CD4-positive, alpha-beta T cell (primary cell): ENCODE measurements at regions not wholly inside any gene's neighbourhood (a gene's known extent, or its start where the extent isn't known, plus 50 kb on each side); places are given as distances from the start of the nearest gene placed in this dataset.
"Not testable (repeated sequence)": the region's sequence is repeated elsewhere in the genome, so short reads cannot be mapped to it uniquely, and the experiment has no call there.

ENCODE experiments used
- ATAC-seq: fragments of 200-7000 bp; cut with Tn5 transposase; one replicate; pipeline ENCODE4 v1.10.0; 2022; ENCODE audit warnings: mild to moderate bottlenecking; ENCODE audit not compliant: poor library complexity
- CTCF ChIA-PET: fragments of 350-600 bp; sonication (Branson Sonifier 250); formaldehyde crosslinking; loops from one replicate; lab custom pipeline; 2021; ENCODE audit warnings: antibody characterized with exemption, inconsistent platforms; lab: Charles Lee
- POLR2A ChIA-PET: fragments of 350-600 bp; sonication (Branson Sonifier 250); formaldehyde crosslinking; loops from one replicate; lab custom pipeline; 2021; ENCODE audit warnings: antibody characterized with exemption, inconsistent platforms; lab: Charles Lee
- DNase-seq, 14 experiments: peaks; one replicate each; pipeline ENCODE4 v3.0.0-alpha.2; 2013 to 2020; ENCODE audit warnings: mixed read lengths in 2 of 14
- H3K27ac ChIP-seq, 2 donors: one replicate each; pipeline versions ENCODE4 v1.5.1 to v1.7.0; 2013; ENCODE audit warnings: low read length in 2 of 2, low read depth in 1 of 2, mild to moderate bottlenecking in 1 of 2
- H3K27me3 ChIP-seq, 2 experiments: 1 replicate in 1 of 2; 2 replicates in 1 of 2; pipeline versions ENCODE4 v1.6.1 to v1.7.0; 2013; ENCODE audit warnings: low read length in 2 of 2, control low read depth in 1 of 2, mild to moderate bottlenecking in 1 of 2, moderate library complexity in 1 of 2; ENCODE audit not compliant: insufficient read depth in 2 of 2, control insufficient read depth in 1 of 2
- H3K36me3 ChIP-seq: one replicate; pipeline ENCODE4 v1.6.1; 2013; ENCODE audit warnings: low read length, control low read depth; ENCODE audit not compliant: insufficient read depth
- H3K4me1 ChIP-seq: one replicate; pipeline ENCODE4 v1.6.1; 2013; ENCODE audit warnings: low read length, control low read depth; ENCODE audit not compliant: insufficient read depth
- H3K4me3 ChIP-seq: one replicate; pipeline ENCODE4 v1.5.1; 2013; ENCODE audit warnings: mild to moderate bottlenecking, low read length, moderate library complexity
- H3K9me3 ChIP-seq, 2 experiments: 1 replicate in 1 of 2; 2 replicates in 1 of 2; pipeline versions ENCODE4 v1.6.1 to v1.7.0; 2013; ENCODE audit warnings: low read length in 2 of 2, mild to moderate bottlenecking in 2 of 2, control low read depth in 1 of 2, moderate library complexity in 1 of 2; ENCODE audit not compliant: control insufficient read depth in 1 of 2, insufficient read depth in 1 of 2
- H3K27ac Mint-ChIP-seq: one replicate; pipeline ENCODE4 v1.8.0; 2020; ENCODE audit warnings: mixed read lengths
- H3K27me3 Mint-ChIP-seq: one replicate; pipeline ENCODE4 v1.8.0; 2021; ENCODE audit warnings: mixed read lengths
- H3K36me3 Mint-ChIP-seq: one replicate; pipeline ENCODE4 v1.8.0; 2021; ENCODE audit warnings: low read depth, mixed read lengths
- H3K4me1 Mint-ChIP-seq: one replicate; pipeline ENCODE4 v1.8.0; 2021; ENCODE audit warnings: low read depth, mixed read lengths
- H3K4me3 Mint-ChIP-seq: one replicate; pipeline ENCODE4 v1.8.0; 2020; ENCODE audit warnings: mild to moderate bottlenecking, mixed read lengths
- H3K9me3 Mint-ChIP-seq: one replicate; pipeline ENCODE4 v1.8.0; 2020; ENCODE audit warnings: mixed read lengths
- CTCF ChIP-seq: fragments of 200-600 bp; IDR thresholded peaks from one replicate; pipeline ENCODE4 v1.8.0; 2022; ENCODE audit warnings: antibody characterized with exemption, mild to moderate bottlenecking
- intact Hi-C, 2 experiments: fragments of 100-400 bp; cut with DNase I in 1 of 2; cut with micrococcal nuclease in 1 of 2; formaldehyde crosslinking; loops; one replicate each; pipeline versions ENCODE4 v1.15.1 to v1.9.0; 2023 to 2025; cut with DNase I, micrococcal nuclease

- intact Hi-C loops = loop anchor here in 1 of 2 experiments (5.0 to 10.0 kb wide), 3 partner anchors 137 to 699 kb away; partner anchors contain the start of genes ACSL1 and IRF2
- Mint-ChIP-seq H3K9me3 (peaks cover 4% of the 10 kb centered on the region), H3K4me3 (no peak overlapping the region), H3K27ac (no peak overlapping the region), H3K36me3 (peaks cover 12% of the 10 kb centered on the region), H3K4me1 (peaks cover 11% of the 10 kb centered on the region), H3K27me3 (peaks cover 5% of the 10 kb centered on the region)
- no peak for ATAC-seq
- no peaks in the 10 kb centered on the region for H3K4me1 ChIP-seq
- H3K9me3 ChIP-seq = peaks cover 0 to 14% of the 10 kb centered on the region in 2 experiments
- H3K36me3 ChIP-seq = no peaks in the 10 kb centered on the region
- no peak overlapping the region for H3K27ac ChIP-seq
- H3K4me3 ChIP-seq = no peak overlapping the region
- TF ChIP-seq CTCF = no peak
- no peak for DNase-seq
- H3K27me3 ChIP-seq = peaks cover 0 to 3% of the 10 kb centered on the region in 2 experiments
- POLR2A ChIA-PET = no interaction called here
- CTCF ChIA-PET = no interaction called here
Observed at GRCh38 chr4:184961660-184962059, 56.6 kb upstream of the HELT start.

GRCh38 chr4:184962125-184962638 is 56.1 kb upstream of the HELT start:
- Mint-ChIP-seq H3K4me3 (no peak overlapping the region), H3K4me1 (peaks cover 11% of the 10 kb centered on the region), H3K9me3 (peaks cover 4% of the 10 kb centered on the region), H3K36me3 (peaks cover 12% of the 10 kb centered on the region), H3K27me3 (peaks cover 5% of the 10 kb centered on the region), H3K27ac (peak overlapping the region; percentile 37)
- H3K27ac ChIP-seq = no peak overlapping the region
- DNase-seq (no peak), ATAC-seq (no peak)
- CTCF ChIA-PET = no interaction called here
- peaks cover 0 to 2% of the 10 kb centered on the region in 2 experiments for H3K27me3 ChIP-seq
- no peaks in the 10 kb centered on the region for H3K4me1 ChIP-seq
- intact Hi-C loops = loop anchor here in 1 of 2 experiments (5.0 to 10.0 kb wide), 3 partner anchors 137 to 700 kb away; partner anchors contain the start of genes ACSL1 and IRF2
- H3K9me3 ChIP-seq = peaks cover 0 to 14% of the 10 kb centered on the region in 2 experiments
- no peak overlapping the region for H3K4me3 ChIP-seq
- TF ChIP-seq CTCF = no peak
- POLR2A ChIA-PET = no interaction called here
- H3K36me3 ChIP-seq = no peaks in the 10 kb centered on the region

GRCh38 chr4:184965230-184966050 is 52.9 kb upstream of the HELT start:
- H3K4me3 Mint-ChIP-seq = peak overlapping the region; percentile 97
- H3K36me3 ChIP-seq, ATAC-seq, H3K27me3 ChIP-seq, H3K9me3 Mint-ChIP-seq, CTCF ChIA-PET, H3K4me1 Mint-ChIP-seq, H3K4me3 ChIP-seq, H3K4me1 ChIP-seq, H3K27ac ChIP-seq: not testable (repeated sequence)
- POLR2A ChIA-PET = interaction anchor here (0.9 kb wide), 1 partner anchor 231 kb away, joined by 4 read pairs; the partner anchor contains the start of gene CENPU
- intact Hi-C loops = loop anchor here in 1 of 2 experiments (2.0 to 10.0 kb wide), 3 partner anchors 141 to 491 kb away; partner anchors contain the start of genes ACSL1, CASP3, IRF2 and PRIMPOL
- peak in 3 of 14 experiments; percentile 12 to 27 (median 17) for DNase-seq
- H3K36me3 Mint-ChIP-seq = peaks cover 23% of the 10 kb centered on the region
- H3K9me3 ChIP-seq = peaks cover 0 to 14% of the 10 kb centered on the region in 2 experiments
- peaks cover 11% of the 10 kb centered on the region for H3K27me3 Mint-ChIP-seq
- peak overlapping the region; percentile 99 for H3K27ac Mint-ChIP-seq

DNA sequence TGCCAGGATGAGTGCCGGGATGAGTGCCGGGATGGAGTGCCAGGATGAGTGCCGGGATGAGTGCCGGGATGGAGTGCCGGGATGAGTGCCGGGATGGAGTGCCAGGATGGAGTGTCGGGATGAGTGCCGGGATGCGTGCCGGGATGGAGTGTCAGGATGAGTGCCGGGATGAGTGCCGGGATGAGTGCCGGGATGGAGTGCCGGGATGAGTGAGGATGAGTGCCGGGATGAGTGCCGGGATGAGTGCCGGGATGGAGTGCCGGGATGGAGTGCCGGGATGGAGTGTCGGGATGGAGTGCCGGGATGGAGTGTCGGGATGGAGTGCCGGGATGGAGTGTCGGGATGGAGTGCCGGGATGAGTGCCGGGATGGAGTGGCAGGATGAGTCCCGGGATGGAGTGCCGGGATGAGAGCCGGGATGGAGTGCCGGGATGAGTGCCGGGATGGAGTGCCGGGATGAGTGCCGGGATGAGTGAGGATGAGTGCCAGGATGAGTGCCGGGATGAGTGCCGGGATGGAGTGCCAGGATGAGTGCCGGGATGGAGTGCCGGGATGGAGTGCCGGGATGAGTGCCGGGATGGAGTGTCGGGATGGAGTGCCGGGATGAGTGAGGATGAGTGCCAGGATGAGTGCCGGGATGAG is 52.1 kb upstream of the HELT start:
- H3K27me3 ChIP-seq, H3K27ac ChIP-seq, CTCF ChIA-PET, H3K4me3 Mint-ChIP-seq, H3K4me1 ChIP-seq, H3K36me3 ChIP-seq, ATAC-seq, H3K4me1 Mint-ChIP-seq, H3K9me3 Mint-ChIP-seq, H3K27ac Mint-ChIP-seq, H3K4me3 ChIP-seq, POLR2A ChIA-PET: not testable (repeated sequence)
- Mint-ChIP-seq H3K36me3 (peaks cover 23% of the 10 kb centered on the region), H3K27me3 (peaks cover 11% of the 10 kb centered on the region)
- DNase-seq = peak in 5 of 14 experiments; percentile 12 to 34 (median 30)
- H3K9me3 ChIP-seq = peaks cover 0 to 17% of the 10 kb centered on the region in 2 experiments
- intact Hi-C loops = loop anchor here in 1 of 2 experiments (10.0 kb wide), 2 partner anchors 141 to 491 kb away; partner anchors contain the start of genes ACSL1 and IRF2

DNA sequence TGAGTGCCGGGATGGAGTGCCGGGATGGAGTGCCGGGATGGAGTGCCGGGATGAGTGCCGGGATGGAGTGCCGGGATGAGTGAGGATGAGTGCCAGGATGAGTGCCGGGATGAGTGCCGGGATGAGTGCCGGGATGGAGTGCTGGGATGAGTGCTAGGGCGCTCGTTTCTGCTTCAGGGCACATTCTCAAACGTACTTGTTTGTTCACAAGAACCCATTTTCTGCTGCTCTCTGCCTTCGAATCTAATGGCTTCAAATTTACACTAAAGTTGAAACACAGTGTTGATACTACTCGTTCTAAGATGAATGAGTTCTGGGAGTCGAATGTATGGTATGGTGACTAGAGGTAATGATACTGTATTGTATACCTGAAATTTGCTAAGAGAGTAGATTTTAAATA is 50.6 kb upstream of the HELT start:
- Mint-ChIP-seq H3K9me3 (peaks cover 11% of the 10 kb centered on the region), H3K27me3 (peaks cover 22% of the 10 kb centered on the region), H3K36me3 (peaks cover 23% of the 10 kb centered on the region), H3K4me3 (peak overlapping the region; percentile 81), H3K27ac (peak overlapping the region; percentile 85)
- DNase-seq = peak in 4 of 14 experiments; percentile 19 to 55 (median 40)
- CTCF ChIA-PET, POLR2A ChIA-PET, H3K4me3 ChIP-seq, H3K36me3 ChIP-seq, H3K4me1 Mint-ChIP-seq, H3K27me3 ChIP-seq, H3K27ac ChIP-seq, H3K4me1 ChIP-seq: not testable (repeated sequence)
- peak; percentile 19 for ATAC-seq
- intact Hi-C loops = loop anchor here in 1 of 2 experiments (10.0 kb wide), 2 partner anchors 143 to 493 kb away; partner anchors contain the start of genes ACSL1 and IRF2
- H3K9me3 ChIP-seq = peaks cover 0 to 21% of the 10 kb centered on the region in 2 experiments
